Thyroid gland (tissue), 4 donors: ENCODE measurements at regions not wholly inside any gene's neighbourhood (a gene's known extent, or its start where the extent isn't known, plus 50 kb on each side); places are given as distances from the start of the nearest gene placed in this dataset.

Experiments
- DNase-seq, 2 donors: peaks; one replicate each; pipeline ENCODE4 v3.0.0-alpha.2; 2019
- H3K27ac ChIP-seq, 3 donors: fragments of 200-600 bp; sonication (generic); 1 replicate in 2 of 3; 2 replicates in 1 of 3; pipeline ENCODE4 v1.5.1; 2016 to 2019; ENCODE audit warnings: mild to moderate bottlenecking in 1 of 3, moderate library complexity in 1 of 3
- H3K27me3 ChIP-seq: fragments of 200-600 bp; sonication (generic); one replicate; pipeline ENCODE4 v1.5.1; 2019
- H3K36me3 ChIP-seq, 2 donors: fragments of 200-600 bp; sonication (generic); one replicate each; pipeline ENCODE4 v1.5.1; 2016 to 2019
- H3K4me1 ChIP-seq, 2 donors: fragments of 200-600 bp; sonication (generic); one replicate each; pipeline ENCODE4 v1.5.1; 2017 to 2019
- H3K4me3 ChIP-seq, 3 donors: fragments of 200-600 bp; sonication (generic); replicated peaks in 1 of 3; 1 replicate in 2 of 3; 2 replicates in 1 of 3; pipeline ENCODE4 v1.5.1; 2016; ENCODE audit warnings: mild to moderate bottlenecking in 1 of 3
- H3K9me3 ChIP-seq: fragments of 200-600 bp; sonication (generic); one replicate; pipeline ENCODE4 v1.5.1; 2017
- CTCF ChIP-seq, 6 experiments: fragments of 200-600 bp in 3 of 6; fragments of 450-650 bp in 3 of 6; sonication (generic) in 3 of 6; IDR thresholded peaks; one replicate each; pipeline ENCODE4 v1.5.1; 2016 to 2019; ENCODE audit warnings: antibody characterized with exemption in 6 of 6, mild to moderate bottlenecking in 2 of 6, inconsistent platforms in 1 of 6, moderate library complexity in 1 of 6
- POLR2A ChIP-seq, 2 donors: fragments of 450-650 bp; IDR thresholded peaks; one replicate each; pipeline ENCODE4 v1.6.1; 2017; ENCODE audit warnings: antibody characterized with exemption in 2 of 2, mild to moderate bottlenecking in 2 of 2, moderate library complexity in 1 of 2
- WGBS, 2 donors: methylation state at CpG; one replicate each; pipeline ENCODE4 v1.1.5; 2017; 5-methylcytosine and 5-hydroxymethylcytosine counted together
- intact Hi-C: fragments of 100-400 bp; cut with DNase I; formaldehyde crosslinking; loops from one replicate; pipeline ENCODE4 v1.15.1; 2023

- no peaks in the 10 kb centered on the region for H3K9me3 ChIP-seq
- no peaks in the 10 kb centered on the region for H3K27me3 ChIP-seq
- intact Hi-C loops, result no loop called here
- H3K4me3 ChIP-seq, result no peak overlapping the region
- WGBS, 2 donors, result 89 to 91% methylated on average over 4 of the region's 4 CpGs
- H3K36me3 ChIP-seq, result no peaks in the 10 kb centered on the region
- no peak for DNase-seq
- H3K27ac ChIP-seq, result no peak overlapping the region
- no peaks in the 10 kb centered on the region for H3K4me1 ChIP-seq
- no peak for TF ChIP-seq POLR2A (IDR thresholded peaks at IDR 0.05)
Observed at GRCh38 chr10:31644931-31645633, 283.5 kb downstream of the ARHGAP12 start.

- TF ChIP-seq CTCF (IDR thresholded peaks at IDR 0.05) (no peak), POLR2A (IDR thresholded peaks at IDR 0.05) (no peak)
- no peak overlapping the region for H3K4me3 ChIP-seq
- DNase-seq, result no peak
- no peaks in the 10 kb centered on the region for H3K36me3 ChIP-seq
- H3K9me3 ChIP-seq, result no peaks in the 10 kb centered on the region
- no peaks in the 10 kb centered on the region for H3K27me3 ChIP-seq
- no peaks in the 10 kb centered on the region for H3K4me1 ChIP-seq
- no peak overlapping the region for H3K27ac ChIP-seq
- WGBS, 2 donors, result 86 to 96% methylated on average over 1 of the region's 1 CpG
- intact Hi-C loops, result no loop called here
Observed at GRCh38 chr10:31642281-31642680, 286.4 kb downstream of the ARHGAP12 start.

- no peaks in the 10 kb centered on the region for H3K9me3 ChIP-seq
- H3K4me3 ChIP-seq, result no peak overlapping the region
- no peak for TF ChIP-seq POLR2A (IDR thresholded peaks at IDR 0.05)
- no peak for TF ChIP-seq CTCF (IDR thresholded peaks at IDR 0.05)
- no peaks in the 10 kb centered on the region for H3K36me3 ChIP-seq
- no peaks in the 10 kb centered on the region for H3K27me3 ChIP-seq
- 72 to 75% methylated on average over 2 of the region's 2 CpGs for WGBS, 2 donors
- intact Hi-C loops, result no loop called here
- H3K27ac ChIP-seq, result no peak overlapping the region
- H3K4me1 ChIP-seq, result no peaks in the 10 kb centered on the region
- DNase-seq, result no peak
Observed at GRCh38 chr10:31635415-31636065, 293.1 kb downstream of the ARHGAP12 start.

GRCh38 chr10:31635009-31635408 is 293.6 kb downstream of the ARHGAP12 start:
- DNase-seq, result no peak
- no peaks in the 10 kb centered on the region for H3K36me3 ChIP-seq
- H3K4me1 ChIP-seq, result no peaks in the 10 kb centered on the region
- no peak overlapping the region for H3K4me3 ChIP-seq
- no peaks in the 10 kb centered on the region for H3K9me3 ChIP-seq
- TF ChIP-seq POLR2A (IDR thresholded peaks at IDR 0.05), result no peak
- TF ChIP-seq CTCF (IDR thresholded peaks at IDR 0.05), result no peak
- WGBS, 2 donors, result 77 to 86% methylated on average over 1 of the region's 1 CpG
- intact Hi-C loops, result no loop called here
- no peak overlapping the region for H3K27ac ChIP-seq
- H3K27me3 ChIP-seq, result no peaks in the 10 kb centered on the region

GRCh38 chr10:31630861-31631567 is 297.6 kb downstream of the ARHGAP12 start:
- 44 to 50% methylated on average over 4 of the region's 4 CpGs for WGBS, 2 donors
- Histone ChIP-seq H3K27me3 (no peaks in the 10 kb centered on the region), H3K27ac (no peak overlapping the region), H3K4me3 (no peak overlapping the region), H3K9me3 (no peaks in the 10 kb centered on the region), H3K4me1 (no peaks in the 10 kb centered on the region), H3K36me3 (no peaks in the 10 kb centered on the region)
- DNase-seq, result no peak
- intact Hi-C loops, result no loop called here
- TF ChIP-seq POLR2A (IDR thresholded peaks at IDR 0.05) (no peak), CTCF (IDR thresholded peaks at IDR 0.05) (no peak)
